Ishikawa (cell line): ENCODE measurements at regions not wholly inside any gene's neighbourhood (a gene's known extent, or its start where the extent isn't known, plus 50 kb on each side); places are given as distances from the start of the nearest gene placed in this dataset.

Source experiments
- CEBPB ChIP-seq: IDR thresholded peaks from 2 replicates; pipeline ENCODE4 v1.6.1; 2012
- EGR1 ChIP-seq: IDR thresholded peaks from 2 replicates; pipeline ENCODE4 v1.6.1; 2012
- EP300 ChIP-seq: IDR thresholded peaks from 2 replicates; pipeline ENCODE4 v1.6.1; 2012; ENCODE audit warnings: borderline replicate concordance
- FOXM1 ChIP-seq: IDR thresholded peaks from 2 replicates; pipeline ENCODE4 v1.6.1; 2012; ENCODE audit warnings: low read depth, borderline replicate concordance
- MAX ChIP-seq: IDR thresholded peaks from 2 replicates; pipeline ENCODE4 v1.6.1; 2012
- RAD21 ChIP-seq: IDR thresholded peaks from 2 replicates; pipeline ENCODE4 v1.6.1; 2012; ENCODE audit warnings: low read depth
- REST ChIP-seq: IDR thresholded peaks from 2 replicates; pipeline ENCODE4 v1.6.1; 2012; ENCODE audit warnings: low read depth, mild to moderate bottlenecking
- TEAD4 ChIP-seq: IDR thresholded peaks from 2 replicates; pipeline ENCODE4 v1.6.1; 2012

GRCh38 chr3:65146179-65146578, 458.4 kb upstream of the ADAMTS9 start:
- TF ChIP-seq EGR1 (no peak), RAD21 (no peak), EP300 (peak; percentile 47; the same call in 1 of the 2 replicates), TEAD4 (peak; percentile 82), MAX (peak; percentile 88), CEBPB (peak; percentile 69; the same call in 1 of the 2 replicates), REST (no peak), FOXM1 (no peak)
